Amniotic stem cell (primary cell): ENCODE measurements at regions not wholly inside any gene's neighbourhood (a gene's known extent, or its start where the extent isn't known, plus 50 kb on each side); places are given as distances from the start of the nearest gene placed in this dataset.
"Not testable (repeated sequence)": the region's sequence is repeated elsewhere in the genome, so short reads cannot be mapped to it uniquely, and the experiment has no call there.

Experiments
- DNase-seq: peaks from one replicate; lab custom pipeline; 2025; lab: John Stamatoyannopoulos, UW

DNA sequence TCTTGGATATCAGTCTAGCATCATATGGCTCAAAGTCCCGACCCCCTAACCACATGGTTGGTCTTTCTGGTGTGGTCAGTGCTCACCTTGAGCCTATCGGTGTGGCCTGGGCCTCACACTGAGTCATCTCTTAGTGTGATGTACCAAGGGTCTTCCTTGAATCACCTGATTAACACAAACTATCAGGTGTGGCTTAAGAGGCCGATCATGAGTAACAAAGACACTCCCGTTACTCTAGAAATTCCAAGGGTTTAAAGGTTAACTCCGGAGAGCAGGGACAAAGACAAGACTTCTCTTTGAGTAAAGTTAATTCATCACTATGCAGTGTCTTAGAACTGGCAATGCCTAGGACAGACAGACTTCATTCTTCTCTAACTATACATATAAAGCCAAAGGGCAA lies 52.3 kb upstream of the ARMC3 start:
- DNase-seq, result no peak

DNA sequence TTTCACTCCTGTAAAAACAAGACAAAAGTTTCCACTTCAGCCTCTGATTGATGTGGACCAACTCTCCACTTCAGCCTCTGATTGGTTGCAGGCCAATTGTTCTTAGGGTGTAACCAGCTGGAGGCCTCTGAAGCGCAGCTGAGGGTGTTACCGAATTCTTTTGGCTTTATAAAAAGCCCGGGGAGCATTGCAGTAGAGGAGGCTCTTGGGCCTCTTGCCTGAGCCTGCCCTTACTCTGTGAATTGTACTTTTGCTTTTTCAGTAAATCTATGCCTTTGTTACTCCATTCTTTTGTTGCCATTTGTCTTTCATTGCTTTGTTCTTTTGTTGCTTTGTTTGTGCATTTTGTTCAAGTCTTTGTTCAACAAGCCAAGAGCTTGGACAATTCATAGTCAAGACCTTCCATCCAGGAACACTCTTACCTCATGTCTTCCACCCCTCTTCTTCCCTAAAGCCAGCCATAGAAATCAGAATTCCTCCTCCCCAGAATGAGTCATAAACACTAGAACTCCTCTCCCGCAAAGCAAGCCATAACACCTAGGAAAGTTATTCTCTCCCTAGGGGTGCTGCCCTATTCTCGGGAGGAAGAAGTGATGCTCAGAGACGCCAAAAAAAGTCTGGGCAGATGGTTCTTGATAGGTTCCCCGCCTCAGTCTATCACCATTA lies 53.5 kb upstream of the ARMC3 start:
- no peak for DNase-seq

GRCh38 chr10:22856444-22857074 lies 71.3 kb upstream of the ARMC3 start:
- DNase-seq, result no peak

- no peak for DNase-seq
These were observed 72.9 kb upstream of the ARMC3 start for GRCh38 chr10:22854935-22855421.

DNA sequence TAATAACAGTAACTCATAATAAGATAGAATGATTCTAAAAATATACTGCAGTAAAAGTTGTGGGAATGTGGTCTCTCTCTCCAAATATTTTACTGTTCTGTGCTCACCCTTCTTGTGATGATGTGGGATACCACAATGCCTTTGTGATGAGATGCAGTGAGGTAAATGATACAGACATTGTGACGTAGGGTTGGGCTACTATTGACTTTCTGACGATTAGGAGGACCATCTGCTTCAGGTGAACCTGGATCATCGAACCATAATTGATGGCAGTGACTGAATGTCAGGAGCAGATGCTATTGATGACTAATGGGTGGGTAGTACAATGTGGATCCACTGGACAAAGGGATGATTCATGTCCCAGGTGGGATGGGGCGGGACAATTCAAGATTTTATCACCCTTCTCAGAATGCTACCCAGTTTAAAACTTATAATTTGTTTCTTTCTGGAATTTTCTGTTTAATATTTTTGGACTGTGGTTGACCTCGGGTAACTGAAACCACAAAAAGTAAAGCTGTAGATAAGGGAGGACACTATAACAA lies 73.9 kb upstream of the ARMC3 start:
- no peak for DNase-seq

GRCh38 chr10:22852712-22853353 lies 75.0 kb upstream of the ARMC3 start:
- no peak for DNase-seq

- DNase-seq, result no peak
These were observed 76.0 kb upstream of the ARMC3 start for GRCh38 chr10:22851865-22852239.

- DNase-seq, result no peak
These were observed 77.3 kb upstream of the ARMC3 start for GRCh38 chr10:22850541-22850940.

DNA sequence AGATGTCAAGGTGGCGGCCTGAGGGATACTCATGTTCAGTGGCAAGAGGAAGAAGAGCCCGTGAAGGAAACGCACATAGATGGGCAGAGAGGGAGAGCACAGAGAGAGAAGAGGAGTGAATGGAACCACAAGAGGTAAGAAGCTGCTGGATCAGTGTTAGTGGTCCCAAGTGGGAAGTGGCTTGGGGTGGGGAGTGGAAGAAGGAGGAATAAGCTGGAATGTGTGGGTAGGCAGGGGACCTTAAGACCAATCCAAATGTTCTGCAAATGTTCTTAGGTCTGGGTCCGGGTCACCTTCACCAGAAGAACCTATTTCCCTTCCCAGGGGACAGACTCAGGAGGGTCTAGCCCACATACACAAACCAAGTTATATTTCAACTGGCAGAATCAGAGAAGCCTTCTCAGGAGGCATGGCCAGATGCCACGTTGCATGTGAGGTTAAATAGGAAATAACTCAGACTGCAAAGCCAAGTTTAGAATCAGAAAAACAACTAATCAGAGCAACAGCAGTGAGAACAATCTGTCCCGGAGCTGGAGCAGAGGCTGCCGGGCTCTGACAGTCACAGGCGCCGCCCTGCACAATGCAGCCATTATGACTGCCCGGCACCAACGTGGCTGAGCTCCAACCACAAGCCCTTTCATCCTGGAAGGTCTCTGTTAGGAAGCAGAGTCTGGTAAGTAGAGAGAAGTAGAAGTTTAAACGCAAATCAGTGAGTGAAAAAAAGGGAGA lies 78.6 kb upstream of the ARMC3 start:
- no peak for DNase-seq

DNA sequence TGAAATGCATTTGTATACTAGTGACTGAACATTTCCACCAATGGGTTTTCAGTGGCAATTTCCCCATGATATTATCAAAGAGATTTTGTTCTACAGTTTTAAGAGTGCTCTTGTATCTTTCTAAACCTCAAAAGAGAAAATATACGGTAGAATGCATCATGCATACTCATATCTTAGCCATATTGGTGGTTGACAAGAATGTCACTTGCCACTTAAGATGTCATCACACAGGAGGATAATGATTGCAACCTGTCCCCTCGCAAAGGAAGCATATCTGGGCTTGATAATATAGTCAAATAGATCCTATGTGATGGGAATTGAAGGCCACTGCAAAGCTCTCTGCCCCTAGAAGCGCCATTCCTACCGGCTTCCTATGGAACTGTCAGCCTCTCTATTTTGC lies 79.3 kb upstream of the ARMC3 start:
- DNase-seq, result no peak

DNA sequence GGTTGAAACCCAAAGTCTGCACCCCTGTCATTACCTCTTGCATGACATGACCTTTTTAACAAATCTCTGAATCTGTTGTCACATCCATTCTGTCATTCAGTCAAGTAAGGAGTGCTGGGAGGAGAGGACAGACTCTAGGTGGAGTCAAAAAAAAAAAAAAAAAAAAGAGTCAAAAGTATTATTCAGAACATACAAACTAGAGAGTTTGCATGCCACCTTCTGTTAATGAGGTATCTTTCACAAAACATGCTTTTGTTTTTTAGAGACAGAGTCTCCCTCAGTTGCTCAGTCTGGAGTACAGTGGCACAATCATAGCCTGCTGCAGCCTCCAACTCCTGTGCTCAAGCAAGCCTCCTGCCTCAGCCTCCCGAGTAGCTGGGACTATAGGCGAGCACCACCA lies 81.6 kb upstream of the ARMC3 start:
- no peak for DNase-seq

DNA sequence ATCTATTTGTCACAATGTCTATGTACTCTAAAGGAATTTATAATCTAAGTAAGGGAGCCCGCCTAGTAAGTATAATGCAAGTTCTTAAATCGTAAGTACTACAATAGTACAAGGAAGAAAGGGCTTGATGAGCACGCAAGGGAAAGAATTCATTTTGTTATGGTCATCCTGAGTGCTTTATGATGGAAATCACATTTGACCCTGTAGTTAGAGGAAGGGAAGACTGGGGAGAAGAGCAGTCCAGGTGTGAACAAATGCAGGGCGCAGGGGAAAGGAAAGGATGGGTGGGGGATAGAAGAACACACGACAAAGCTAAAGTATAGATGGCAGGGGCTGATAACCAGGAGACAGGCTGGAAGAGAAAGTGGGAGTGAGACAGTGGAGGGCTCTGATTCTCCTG lies 88.2 kb upstream of the ARMC3 start:
- DNase-seq, result no peak

GRCh38 chr10:22837771-22838170 lies 90.1 kb upstream of the ARMC3 start:
- DNase-seq, result no peak

DNA sequence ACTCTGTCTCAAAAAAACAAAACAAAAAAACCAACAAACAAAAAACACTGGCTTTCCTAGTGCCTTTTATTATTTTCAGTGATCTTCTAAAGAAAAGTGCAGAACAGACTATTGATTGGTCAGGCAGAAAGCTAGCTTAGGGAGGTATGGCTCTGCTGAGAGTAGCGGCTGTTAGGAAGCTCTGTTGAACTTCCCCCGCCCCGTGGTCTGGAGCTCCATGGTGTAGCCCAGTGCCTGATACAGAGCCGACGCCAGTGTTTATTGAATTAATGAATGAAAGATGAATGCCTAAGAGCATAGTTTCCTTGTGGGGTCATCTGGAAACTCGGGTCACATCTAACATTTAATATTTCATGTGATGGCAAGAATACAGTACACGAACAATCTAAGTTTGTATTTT lies 90.5 kb upstream of the ARMC3 start:
- no peak for DNase-seq

DNA sequence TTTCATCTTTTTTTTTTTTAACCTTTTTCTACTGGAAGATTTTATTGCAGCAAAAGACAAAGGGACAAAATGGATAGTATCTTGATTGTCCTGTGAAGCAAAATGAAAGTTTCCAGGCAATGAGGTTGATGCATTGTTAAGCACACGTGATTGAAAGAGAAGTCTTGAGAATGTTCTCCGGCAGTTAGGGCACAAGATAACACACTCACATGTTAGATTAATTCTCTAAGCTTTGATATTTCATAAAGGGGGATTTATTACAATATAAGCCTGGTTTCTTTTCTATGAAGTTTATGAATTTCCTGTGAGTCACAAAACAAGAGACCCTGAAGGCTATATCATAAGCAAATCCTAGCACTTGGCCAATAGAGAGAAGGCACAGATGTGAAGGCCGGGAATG lies 93.4 kb upstream of the ARMC3 start:
- no peak for DNase-seq

DNA sequence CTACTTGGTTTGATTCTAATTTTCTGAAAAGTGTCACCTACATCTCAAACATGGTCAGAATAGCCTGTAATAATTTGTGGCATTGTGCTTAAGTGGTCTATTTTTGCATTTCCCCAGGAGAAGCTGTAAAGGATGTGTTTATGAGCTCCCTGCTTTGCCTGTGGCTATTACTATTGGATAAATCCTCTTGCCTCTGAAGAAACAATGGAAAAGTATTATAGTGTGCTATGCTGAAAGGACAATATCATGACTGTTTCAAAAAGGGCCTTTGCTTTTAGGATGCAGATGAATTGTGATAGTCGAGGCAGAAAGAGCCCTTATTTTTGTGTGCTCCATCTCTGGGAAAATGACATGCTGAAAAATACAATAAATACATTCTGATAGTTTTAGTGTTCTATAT lies 94.1 kb upstream of the ARMC3 start:
- DNase-seq, result no peak

DNA sequence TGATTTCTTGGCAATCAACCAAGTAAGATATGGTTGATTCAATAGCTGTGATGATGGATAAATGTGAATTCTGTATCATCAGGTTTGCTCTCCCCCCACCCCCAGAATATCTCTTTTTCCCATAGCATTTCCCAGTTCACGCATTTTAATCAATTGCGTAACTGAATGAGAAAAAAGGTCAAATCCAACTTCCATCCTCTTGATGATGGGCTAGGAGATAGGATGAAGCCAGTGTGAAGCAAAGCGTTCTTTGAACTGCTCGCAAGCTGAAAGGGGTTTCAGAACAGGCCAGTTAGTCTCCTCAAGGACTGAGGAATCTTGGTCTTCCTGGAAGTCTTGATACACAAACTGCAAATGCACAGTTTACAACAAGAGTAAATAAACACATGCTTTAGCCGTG lies 94.5 kb upstream of the ARMC3 start:
- no peak for DNase-seq

DNA sequence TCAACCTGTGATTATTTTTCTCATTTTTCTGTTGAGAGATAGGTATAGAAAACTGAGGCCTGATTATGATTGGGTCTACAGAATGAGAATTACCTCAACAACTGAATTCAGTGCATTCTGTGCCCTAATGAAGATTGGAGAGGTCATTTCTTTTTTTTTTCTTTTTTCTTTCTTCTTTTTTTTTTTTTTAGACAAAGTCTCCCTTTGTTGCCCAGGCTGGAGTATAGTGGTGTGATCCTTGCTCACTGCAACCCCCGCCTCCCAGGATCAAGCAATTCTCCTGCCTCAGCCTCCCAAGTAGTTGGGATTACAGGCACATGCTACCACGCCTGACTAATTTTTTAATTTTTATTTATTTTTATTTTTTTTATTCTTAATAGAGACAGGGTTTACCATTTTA lies 95.0 kb upstream of the ARMC3 start:
- DNase-seq, result no peak

DNA sequence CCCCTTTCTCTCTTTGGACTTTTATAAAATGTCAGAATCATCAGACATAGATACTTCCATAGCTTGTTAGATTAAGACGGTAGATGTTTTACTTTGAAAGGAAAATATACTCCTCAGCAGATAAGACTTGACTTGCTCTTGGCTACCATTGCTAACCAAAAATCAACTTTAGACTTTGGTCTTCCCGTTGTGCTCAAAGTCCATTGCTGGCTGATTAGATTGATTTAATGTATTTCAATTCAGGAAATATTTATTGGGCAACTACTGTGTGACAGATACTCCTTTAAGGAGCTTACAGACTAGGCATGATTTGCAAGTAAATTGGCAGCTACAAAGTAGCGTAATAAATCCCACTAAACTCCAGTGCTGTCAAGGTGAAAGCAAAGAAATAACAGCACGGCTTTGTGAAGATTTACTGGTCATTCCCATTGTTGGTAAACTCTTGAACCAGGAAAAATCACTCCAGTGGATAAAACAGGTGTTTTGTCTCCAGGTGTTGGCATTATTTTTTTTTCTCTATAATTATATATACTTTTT lies 95.7 kb upstream of the ARMC3 start:
- DNase-seq, result no peak

GRCh38 chr10:22831586-22831985 lies 96.3 kb upstream of the ARMC3 start:
- no peak for DNase-seq

DNA sequence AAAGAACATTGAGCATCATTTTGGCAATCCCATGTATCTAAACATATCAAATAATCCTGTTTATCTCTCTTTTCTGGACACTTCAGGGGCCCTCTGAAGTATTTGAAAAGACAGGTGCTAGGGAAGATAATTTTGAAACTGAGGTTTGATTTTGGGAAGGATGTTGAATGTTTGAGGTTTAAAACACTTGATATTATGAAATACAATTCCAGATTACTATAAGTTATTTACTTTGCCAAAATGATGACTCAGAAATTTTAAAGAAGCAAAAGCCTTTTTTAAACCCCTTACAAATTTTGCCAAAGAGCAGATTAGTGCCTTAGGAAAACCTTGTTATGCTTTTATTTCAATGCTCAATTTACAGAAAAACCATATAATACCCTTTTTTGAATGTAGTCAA lies 99.1 kb upstream of the ARMC3 start:
- not testable (repeated sequence) for DNase-seq

DNA sequence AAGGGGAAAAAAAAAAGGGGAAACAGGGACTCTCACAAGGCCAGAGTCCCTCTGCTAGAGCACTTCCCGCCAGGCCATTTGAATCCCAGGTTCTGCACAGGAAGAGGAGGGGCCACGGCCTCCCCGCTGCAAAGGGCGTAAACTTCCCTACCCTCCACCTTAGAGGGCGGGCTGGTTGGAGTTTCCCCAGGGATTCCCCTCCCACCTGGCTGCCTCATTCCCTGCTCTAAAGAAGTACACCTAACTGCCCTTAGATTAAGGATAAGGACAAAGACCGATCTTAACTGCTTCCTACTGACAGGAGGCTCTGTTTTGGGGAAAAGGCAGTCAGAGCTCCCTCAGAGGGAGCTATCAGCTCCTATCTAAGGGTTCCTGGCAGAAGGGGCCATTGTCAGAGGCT lies 102.0 kb upstream of the ARMC3 start:
- DNase-seq, result no peak
